Spleen (tissue), 11 donors: ENCODE measurements at regions not wholly inside any gene's neighbourhood (a gene's known extent, or its start where the extent isn't known, plus 50 kb on each side); places are given as distances from the start of the nearest gene placed in this dataset.

Experiments
- DNase-seq: peaks from one replicate; pipeline ENCODE4 v3.0.0-alpha.2; 2020
- H3K27ac ChIP-seq, 8 donors: fragments of 200-600 bp; sonication (generic) in 7 of 8; 1 replicate in 4 of 8; 2 replicates in 4 of 8; pipeline versions ENCODE4 v1.5.0 to v1.8.0; 2016 to 2021; ENCODE audit warnings: inconsistent platforms in 4 of 8, mild to moderate bottlenecking in 4 of 8, moderate library complexity in 1 of 8
- H3K27me3 ChIP-seq, 7 donors: fragments of 200-600 bp; sonication (generic) in 6 of 7; replicated peaks in 1 of 7; 1 replicate in 4 of 7; 2 replicates in 3 of 7; pipeline versions ENCODE4 v1.5.0 to v1.8.0; 2016 to 2021; ENCODE audit warnings: inconsistent platforms in 3 of 7, mild to moderate bottlenecking in 1 of 7
- H3K36me3 ChIP-seq, 6 donors: fragments of 200-600 bp; sonication (generic) in 5 of 6; 1 replicate in 4 of 6; 2 replicates in 2 of 6; pipeline versions ENCODE4 v1.5.0 to v1.8.0; 2016 to 2021; ENCODE audit warnings: inconsistent platforms in 2 of 6
- H3K4me1 ChIP-seq, 6 donors: fragments of 200-600 bp; sonication (generic) in 5 of 6; 1 replicate in 3 of 6; 2 replicates in 3 of 6; pipeline versions ENCODE4 v1.5.0 to v1.8.0; 2016 to 2021; ENCODE audit warnings: inconsistent platforms in 3 of 6
- H3K4me3 ChIP-seq, 8 donors: fragments of 200-600 bp; sonication (generic) in 7 of 8; 1 replicate in 4 of 8; 2 replicates in 4 of 8; pipeline versions ENCODE4 v1.5.0 to v1.8.0; 2016 to 2021; ENCODE audit warnings: inconsistent platforms in 4 of 8, mild to moderate bottlenecking in 4 of 8, moderate library complexity in 2 of 8
- H3K9me3 ChIP-seq, 8 donors: fragments of 200-600 bp; sonication (generic) in 7 of 8; 1 replicate in 4 of 8; 2 replicates in 4 of 8; pipeline versions ENCODE4 v1.5.0 to v1.8.0; 2016 to 2021; ENCODE audit warnings: inconsistent platforms in 4 of 8
- POLR2A ChIP-seq, 3 donors: fragments of 450-650 bp; IDR thresholded peaks; one replicate each; pipeline ENCODE4 v1.5.1; 2017; ENCODE audit warnings: antibody characterized with exemption in 3 of 3, mild to moderate bottlenecking in 1 of 3
- POLR2AphosphoS5 ChIP-seq, 3 donors: sonication (generic); formaldehyde crosslinking; IDR thresholded peaks; one replicate each; pipeline ENCODE4 v1.5.1; 2017; ENCODE audit warnings: antibody characterized with exemption in 3 of 3
- WGBS, 5 donors: extraction: QIAGEN DNeasy Blood & Tissue Kit in 3 of 5; methylation state at CpG; one replicate each; pipeline versions ENCODE4 v1.1.5 to v1.1.7; 2013 to 2018; 5-methylcytosine and 5-hydroxymethylcytosine counted together
- intact Hi-C: fragments of 100-400 bp; cut with DNase I; formaldehyde crosslinking; loops from one replicate; pipeline ENCODE4 v1.15.0; 2023; ENCODE audit warnings: low total_unique reads
- TF ChIP-seq, protein P1 (sequence below), 11 experiments: fragments of 200-600 bp in 7 of 11; fragments of 450-650 bp in 4 of 11; sonication (generic) in 4 of 11; IDR thresholded peaks in 8 of 11; conservative IDR thresholded peaks in 3 of 11; 1 replicate in 7 of 11; 2 replicates in 4 of 11; pipeline versions ENCODE4 v1.4.0 to v1.8.0; 2016 to 2021; ENCODE audit warnings: antibody characterized with exemption in 11 of 11, inconsistent platforms in 4 of 11, mild to moderate bottlenecking in 1 of 11
- donor health status: healthy with polysubstance abuse.
- donor health status: DM: no; HTN: no; CAD: no; lungs with moderate emphysema.
- donor health status: DM: no; HTN: no; CAD: no.
- donor health status: Bipolar disorder and iron deficiency.
- donor health status: healthy.
- donor health status: DM: no; HTN: no; CAD: no.
- donor health status: DM: yes; HTN: yes; CAD: no.

DNA sequence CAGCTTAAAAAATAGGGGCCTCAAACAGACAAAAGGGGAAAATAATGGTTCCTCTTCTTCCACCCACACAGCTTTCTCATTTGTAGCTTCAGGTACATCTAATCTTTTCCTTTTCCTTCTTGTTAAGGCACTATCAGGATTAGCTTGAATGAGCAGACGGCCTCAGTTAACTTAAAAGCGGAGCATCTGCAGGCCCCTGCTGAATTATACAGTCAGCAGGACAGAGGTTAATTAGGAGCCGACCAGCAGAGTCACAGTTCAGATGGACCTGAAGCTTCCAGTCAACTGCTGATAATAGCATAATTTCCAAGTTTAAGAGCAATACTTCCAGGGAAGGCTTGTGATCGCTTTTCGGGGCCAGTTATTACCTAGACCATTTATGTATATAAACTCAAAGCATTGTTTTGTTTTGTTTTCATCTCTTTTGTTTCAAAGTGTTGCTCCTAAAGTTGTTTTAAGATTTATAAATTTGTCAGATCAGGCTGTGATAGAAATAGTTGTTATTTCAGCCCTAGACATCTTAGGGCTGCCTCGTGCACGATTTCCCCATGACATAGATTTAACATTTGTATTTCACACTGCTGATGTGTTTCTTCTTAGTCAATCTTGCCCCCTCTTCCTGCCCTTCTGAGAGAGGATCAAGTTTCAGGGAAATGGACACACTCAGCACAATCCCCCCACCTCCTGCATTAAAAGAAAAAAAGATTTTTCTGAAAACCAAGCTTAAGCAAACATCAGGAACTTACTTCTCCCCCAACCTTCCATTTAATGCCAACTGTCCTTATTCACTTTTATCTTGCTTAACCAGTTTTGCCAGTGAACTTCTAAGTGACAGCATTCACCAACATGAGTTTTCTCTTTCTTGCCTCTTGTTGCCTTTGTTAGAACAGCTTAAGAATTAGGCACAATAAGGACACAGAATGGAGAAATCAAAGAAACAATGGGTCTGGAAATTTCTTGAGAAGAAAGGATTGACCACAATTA is 449.8 kb downstream of the ARHGEF28 start:
- no peaks in the 10 kb centered on the region for H3K36me3 ChIP-seq
- no peak for DNase-seq
- H3K4me1 ChIP-seq: no peaks in the 10 kb centered on the region
- H3K4me3 ChIP-seq: no peak overlapping the region
- intact Hi-C loops: no loop called here
- 65 to 80% (median 78%) methylated on average over 7 of the region's 7 CpGs for WGBS, 5 donors
- TF ChIP-seq POLR2A (IDR thresholded peaks at IDR 0.05): no peak
- TF ChIP-seq, protein P1, sequence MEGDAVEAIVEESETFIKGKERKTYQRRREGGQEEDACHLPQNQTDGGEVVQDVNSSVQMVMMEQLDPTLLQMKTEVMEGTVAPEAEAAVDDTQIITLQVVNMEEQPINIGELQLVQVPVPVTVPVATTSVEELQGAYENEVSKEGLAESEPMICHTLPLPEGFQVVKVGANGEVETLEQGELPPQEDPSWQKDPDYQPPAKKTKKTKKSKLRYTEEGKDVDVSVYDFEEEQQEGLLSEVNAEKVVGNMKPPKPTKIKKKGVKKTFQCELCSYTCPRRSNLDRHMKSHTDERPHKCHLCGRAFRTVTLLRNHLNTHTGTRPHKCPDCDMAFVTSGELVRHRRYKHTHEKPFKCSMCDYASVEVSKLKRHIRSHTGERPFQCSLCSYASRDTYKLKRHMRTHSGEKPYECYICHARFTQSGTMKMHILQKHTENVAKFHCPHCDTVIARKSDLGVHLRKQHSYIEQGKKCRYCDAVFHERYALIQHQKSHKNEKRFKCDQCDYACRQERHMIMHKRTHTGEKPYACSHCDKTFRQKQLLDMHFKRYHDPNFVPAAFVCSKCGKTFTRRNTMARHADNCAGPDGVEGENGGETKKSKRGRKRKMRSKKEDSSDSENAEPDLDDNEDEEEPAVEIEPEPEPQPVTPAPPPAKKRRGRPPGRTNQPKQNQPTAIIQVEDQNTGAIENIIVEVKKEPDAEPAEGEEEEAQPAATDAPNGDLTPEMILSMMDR (IDR thresholded peaks at IDR 0.05 in 8 of 11, conservative IDR thresholded peaks at IDR 0.05 in 3 of 11): no peak
- TF ChIP-seq POLR2AphosphoS5 (IDR thresholded peaks at IDR 0.05): no peak
- no peaks in the 10 kb centered on the region for H3K9me3 ChIP-seq
- no peaks in the 10 kb centered on the region for H3K27me3 ChIP-seq
- no peak overlapping the region for H3K27ac ChIP-seq

DNA sequence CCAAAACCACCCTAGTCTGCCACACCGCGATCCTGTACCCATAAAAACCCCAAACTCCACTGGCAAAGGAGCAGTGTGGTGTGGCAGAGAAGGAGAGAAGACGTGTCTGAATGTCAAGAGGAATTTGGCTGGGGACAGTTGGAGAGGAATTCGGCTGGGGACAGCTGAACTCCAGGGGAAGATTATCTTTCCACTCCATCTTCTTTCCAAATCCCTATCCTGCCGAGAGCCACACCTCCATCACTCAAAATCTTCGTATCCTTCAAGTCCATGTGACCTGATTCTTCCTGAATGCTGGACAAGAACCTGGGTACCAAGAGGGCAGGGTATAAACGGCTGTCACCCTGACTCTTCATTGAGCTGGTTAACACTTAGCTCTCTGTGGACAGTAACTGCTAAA is 448.1 kb downstream of the ARHGEF28 start:
- WGBS, 5 donors: 78 to 92% (median 80%) methylated on average over 7 of the region's 7 CpGs
- intact Hi-C loops: no loop called here
- Histone ChIP-seq H3K9me3 (no peaks in the 10 kb centered on the region), H3K4me3 (no peak overlapping the region), H3K27me3 (no peaks in the 10 kb centered on the region), H3K27ac (no peak overlapping the region), H3K36me3 (no peaks in the 10 kb centered on the region), H3K4me1 (no peaks in the 10 kb centered on the region)
- DNase-seq: no peak
- TF ChIP-seq, protein P1 (IDR thresholded peaks at IDR 0.05 in 8 of 11, conservative IDR thresholded peaks at IDR 0.05 in 3 of 11): no peak
- no peak for TF ChIP-seq POLR2A (IDR thresholded peaks at IDR 0.05)
- no peak for TF ChIP-seq POLR2AphosphoS5 (IDR thresholded peaks at IDR 0.05)

DNA sequence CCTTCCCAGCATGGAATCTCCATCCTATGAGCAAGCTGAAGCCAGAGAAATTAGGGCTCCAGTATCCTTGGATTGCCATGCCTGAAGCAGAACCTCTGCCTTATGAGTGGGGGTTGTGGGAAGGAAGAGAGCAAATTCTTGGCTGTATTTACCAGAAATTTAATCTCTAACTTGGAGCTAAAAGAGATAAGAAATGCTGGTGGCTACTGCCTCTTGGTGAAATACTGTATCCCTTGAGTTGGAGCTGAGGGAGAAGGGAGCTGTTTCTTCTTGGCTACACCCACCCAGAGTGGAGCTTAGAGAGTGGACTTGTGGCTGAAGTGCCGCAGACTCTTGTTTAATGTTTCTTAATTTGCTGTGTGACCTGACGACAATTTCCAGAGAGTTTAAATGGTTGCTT is 447.3 kb downstream of the ARHGEF28 start:
- H3K36me3 ChIP-seq: no peaks in the 10 kb centered on the region
- H3K9me3 ChIP-seq: no peaks in the 10 kb centered on the region
- intact Hi-C loops: no loop called here
- 90 to 95% (median 92%) methylated on average over 2 of the region's 2 CpGs for WGBS, 5 donors
- H3K27me3 ChIP-seq: no peaks in the 10 kb centered on the region
- no peak for DNase-seq
- H3K4me3 ChIP-seq: no peak overlapping the region
- no peaks in the 10 kb centered on the region for H3K4me1 ChIP-seq
- TF ChIP-seq, protein P1 (IDR thresholded peaks at IDR 0.05 in 8 of 11, conservative IDR thresholded peaks at IDR 0.05 in 3 of 11): no peak
- TF ChIP-seq POLR2AphosphoS5 (IDR thresholded peaks at IDR 0.05) (no peak), POLR2A (IDR thresholded peaks at IDR 0.05) (no peak)
- H3K27ac ChIP-seq: no peak overlapping the region

DNA sequence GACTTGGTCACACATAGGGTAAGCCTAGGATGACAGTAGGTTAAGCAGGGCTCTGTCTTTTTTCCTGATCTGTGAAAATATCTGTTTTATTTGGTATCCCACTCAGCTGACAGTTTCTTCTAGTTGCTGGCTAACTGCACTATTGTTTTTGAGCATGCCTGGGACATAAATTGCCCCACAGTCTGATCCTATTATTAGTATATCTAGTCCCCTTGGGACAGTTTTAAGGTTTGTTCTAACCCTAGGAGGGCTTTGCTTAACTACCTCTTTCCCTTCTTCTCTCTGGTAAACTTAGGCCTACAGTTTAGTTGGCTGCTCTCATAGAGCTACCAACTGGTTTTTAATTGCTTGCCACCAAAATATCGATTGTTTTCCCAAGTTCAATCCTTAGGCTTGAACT is 446.6 kb downstream of the ARHGEF28 start:
- Histone ChIP-seq H3K27ac (no peak overlapping the region), H3K36me3 (no peaks in the 10 kb centered on the region), H3K4me1 (no peaks in the 10 kb centered on the region), H3K27me3 (no peaks in the 10 kb centered on the region), H3K4me3 (no peak overlapping the region), H3K9me3 (no peaks in the 10 kb centered on the region)
- no peak for TF ChIP-seq POLR2AphosphoS5 (IDR thresholded peaks at IDR 0.05)
- TF ChIP-seq, protein P1 (IDR thresholded peaks at IDR 0.05 in 8 of 11, conservative IDR thresholded peaks at IDR 0.05 in 3 of 11): no peak
- no peak for TF ChIP-seq POLR2A (IDR thresholded peaks at IDR 0.05)
- 80 to 88% (median 81%) methylated on average over 1 of the region's 1 CpG for WGBS, 5 donors
- DNase-seq: no peak
- intact Hi-C loops: no loop called here
